ENCODE measurements at regions not wholly inside any gene's neighbourhood (a gene's known extent, or its start where the extent isn't known, plus 50 kb on each side); places are given as distances from the start of the nearest gene placed in this dataset.

DNA sequence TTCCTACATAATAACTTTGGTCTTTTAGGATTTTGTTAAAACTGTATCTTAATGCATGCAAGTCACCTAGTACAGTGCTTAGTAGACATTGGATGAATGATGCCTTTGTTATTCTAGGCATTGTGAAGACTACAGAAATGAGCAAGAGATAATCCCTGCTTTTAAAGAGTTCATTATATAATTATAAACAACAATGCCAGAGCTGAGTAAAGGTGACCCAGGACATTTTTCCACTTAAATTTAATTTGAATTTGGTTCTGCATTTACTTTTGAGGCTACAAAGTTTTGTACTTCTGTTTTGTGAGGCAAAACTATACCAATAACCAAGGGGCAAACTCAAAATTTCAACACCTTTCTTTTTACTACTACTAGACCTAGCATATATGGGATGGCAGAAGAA, 182.0 kb upstream of the SESN3 start:
- TF ChIP-seq, protein P1, sequence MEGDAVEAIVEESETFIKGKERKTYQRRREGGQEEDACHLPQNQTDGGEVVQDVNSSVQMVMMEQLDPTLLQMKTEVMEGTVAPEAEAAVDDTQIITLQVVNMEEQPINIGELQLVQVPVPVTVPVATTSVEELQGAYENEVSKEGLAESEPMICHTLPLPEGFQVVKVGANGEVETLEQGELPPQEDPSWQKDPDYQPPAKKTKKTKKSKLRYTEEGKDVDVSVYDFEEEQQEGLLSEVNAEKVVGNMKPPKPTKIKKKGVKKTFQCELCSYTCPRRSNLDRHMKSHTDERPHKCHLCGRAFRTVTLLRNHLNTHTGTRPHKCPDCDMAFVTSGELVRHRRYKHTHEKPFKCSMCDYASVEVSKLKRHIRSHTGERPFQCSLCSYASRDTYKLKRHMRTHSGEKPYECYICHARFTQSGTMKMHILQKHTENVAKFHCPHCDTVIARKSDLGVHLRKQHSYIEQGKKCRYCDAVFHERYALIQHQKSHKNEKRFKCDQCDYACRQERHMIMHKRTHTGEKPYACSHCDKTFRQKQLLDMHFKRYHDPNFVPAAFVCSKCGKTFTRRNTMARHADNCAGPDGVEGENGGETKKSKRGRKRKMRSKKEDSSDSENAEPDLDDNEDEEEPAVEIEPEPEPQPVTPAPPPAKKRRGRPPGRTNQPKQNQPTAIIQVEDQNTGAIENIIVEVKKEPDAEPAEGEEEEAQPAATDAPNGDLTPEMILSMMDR (conservative IDR thresholded peaks at IDR 0.05) = no peak
- TF ChIP-seq ZFX (IDR thresholded peaks at IDR 0.05) = no peak

Data from C4-2B (cell line).